ENCODE measurements at regions not wholly inside any gene's neighbourhood (a gene's known extent, or its start where the extent isn't known, plus 50 kb on each side); places are given as distances from the start of the nearest gene placed in this dataset.

GRCh38 chr1:82582347-82582746 is 781.6 kb downstream of the ADGRL2 start:
- in situ Hi-C loops (cut with MboI; ENCODE audit: low sequenced_read_pairs, unreplicated experiment) = no loop called here
- no peak for DNase-seq (ENCODE audit: low spot score)
- TF ChIP-seq CTCF (IDR thresholded peaks at IDR 0.05; ENCODE audit: borderline replicate concordance, control extremely low read depth, extremely low read depth, insufficient read depth, missing control alignments) = no peak

GRCh38 chr1:82578086-82578726 is 777.5 kb downstream of the ADGRL2 start:
- no peak for TF ChIP-seq CTCF (IDR thresholded peaks at IDR 0.05; ENCODE audit: borderline replicate concordance, control extremely low read depth, extremely low read depth, insufficient read depth, missing control alignments)
- DNase-seq (ENCODE audit: low spot score) = no peak
- in situ Hi-C loops (cut with MboI; ENCODE audit: low sequenced_read_pairs, unreplicated experiment) = no loop called here

- no peak for DNase-seq (ENCODE audit: low spot score)
- in situ Hi-C loops (cut with MboI; ENCODE audit: low sequenced_read_pairs, unreplicated experiment) = no loop called here
- TF ChIP-seq CTCF (IDR thresholded peaks at IDR 0.05; ENCODE audit: borderline replicate concordance, control extremely low read depth, extremely low read depth, insufficient read depth, missing control alignments) = no peak
Observed at GRCh38 chr1:82567348-82567747, 766.6 kb downstream of the ADGRL2 start.

- in situ Hi-C loops (cut with MboI; ENCODE audit: low sequenced_read_pairs, unreplicated experiment) = no loop called here
- TF ChIP-seq CTCF (IDR thresholded peaks at IDR 0.05; ENCODE audit: borderline replicate concordance, control extremely low read depth, extremely low read depth, insufficient read depth, missing control alignments) = no peak
- DNase-seq (ENCODE audit: low spot score) = no peak
Observed at GRCh38 chr1:82565546-82565945, 764.8 kb downstream of the ADGRL2 start.

GRCh38 chr1:82565146-82565545 is 764.4 kb downstream of the ADGRL2 start:
- DNase-seq (ENCODE audit: low spot score) = no peak
- in situ Hi-C loops (cut with MboI; ENCODE audit: low sequenced_read_pairs, unreplicated experiment) = no loop called here
- no peak for TF ChIP-seq CTCF (IDR thresholded peaks at IDR 0.05; ENCODE audit: borderline replicate concordance, control extremely low read depth, extremely low read depth, insufficient read depth, missing control alignments)

GRCh38 chr1:82564333-82564732 is 763.6 kb downstream of the ADGRL2 start:
- in situ Hi-C loops (cut with MboI; ENCODE audit: low sequenced_read_pairs, unreplicated experiment) = no loop called here
- DNase-seq (ENCODE audit: low spot score) = no peak
- TF ChIP-seq CTCF (IDR thresholded peaks at IDR 0.05; ENCODE audit: borderline replicate concordance, control extremely low read depth, extremely low read depth, insufficient read depth, missing control alignments) = no peak
